ENCODE measurements at regions not wholly inside any gene's neighbourhood (a gene's known extent, or its start where the extent isn't known, plus 50 kb on each side); places are given as distances from the start of the nearest gene placed in this dataset.

DNA sequence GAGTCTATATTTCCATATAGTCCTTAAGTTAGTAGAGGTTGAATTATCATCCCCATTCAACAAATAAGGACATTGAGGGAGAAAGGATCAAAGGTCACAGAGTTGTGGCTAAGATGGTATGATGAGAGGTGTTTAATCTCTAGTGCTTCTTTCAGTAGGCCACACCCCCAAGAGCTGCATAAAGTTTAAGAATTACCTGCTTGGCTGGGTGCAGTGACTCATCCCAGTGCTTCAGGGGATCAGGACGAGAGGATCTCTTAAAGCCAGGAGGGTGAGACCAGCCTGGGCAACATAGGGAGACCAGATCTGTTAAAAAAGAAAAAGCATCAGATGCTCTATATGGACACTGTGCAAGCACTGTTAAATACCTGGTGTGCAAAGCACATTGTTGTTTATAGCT is 560.0 kb upstream of the KLHL1 start (continued):
- TF ChIP-seq ESRRG (CRISPR knock-in tag; IDR thresholded peaks at IDR 0.05) = no peak
- no peak for TF ChIP-seq SNAI2 (CRISPR knock-in tag; IDR thresholded peaks at IDR 0.05)
- no peak for TF ChIP-seq GLIS3 (CRISPR knock-in tag; IDR thresholded peaks at IDR 0.05)
- TF ChIP-seq, protein P1, sequence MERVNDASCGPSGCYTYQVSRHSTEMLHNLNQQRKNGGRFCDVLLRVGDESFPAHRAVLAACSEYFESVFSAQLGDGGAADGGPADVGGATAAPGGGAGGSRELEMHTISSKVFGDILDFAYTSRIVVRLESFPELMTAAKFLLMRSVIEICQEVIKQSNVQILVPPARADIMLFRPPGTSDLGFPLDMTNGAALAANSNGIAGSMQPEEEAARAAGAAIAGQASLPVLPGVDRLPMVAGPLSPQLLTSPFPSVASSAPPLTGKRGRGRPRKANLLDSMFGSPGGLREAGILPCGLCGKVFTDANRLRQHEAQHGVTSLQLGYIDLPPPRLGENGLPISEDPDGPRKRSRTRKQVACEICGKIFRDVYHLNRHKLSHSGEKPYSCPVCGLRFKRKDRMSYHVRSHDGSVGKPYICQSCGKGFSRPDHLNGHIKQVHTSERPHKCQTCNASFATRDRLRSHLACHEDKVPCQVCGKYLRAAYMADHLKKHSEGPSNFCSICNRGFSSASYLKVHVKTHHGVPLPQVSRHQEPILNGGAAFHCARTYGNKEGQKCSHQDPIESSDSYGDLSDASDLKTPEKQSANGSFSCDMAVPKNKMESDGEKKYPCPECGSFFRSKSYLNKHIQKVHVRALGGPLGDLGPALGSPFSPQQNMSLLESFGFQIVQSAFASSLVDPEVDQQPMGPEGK (CRISPR knock-in tag; IDR thresholded peaks at IDR 0.05; ENCODE audit: borderline replicate concordance) = no peak
- TF ChIP-seq PPARA (CRISPR knock-in tag; IDR thresholded peaks at IDR 0.05; ENCODE audit: borderline replicate concordance) = no peak
- TF ChIP-seq ZFP30 (CRISPR knock-in tag; IDR thresholded peaks at IDR 0.05) = no peak
- no peak for TF ChIP-seq TCF4 (CRISPR knock-in tag; IDR thresholded peaks at IDR 0.05; ENCODE audit: borderline replicate concordance)
- TF ChIP-seq ZNF8 (CRISPR knock-in tag; IDR thresholded peaks at IDR 0.05) = no peak
- no peak for TF ChIP-seq ZFP3 (CRISPR knock-in tag; IDR thresholded peaks at IDR 0.05)
- no peak for TF ChIP-seq TOX (CRISPR knock-in tag; IDR thresholded peaks at IDR 0.05; ENCODE audit: borderline replicate concordance)

DNA sequence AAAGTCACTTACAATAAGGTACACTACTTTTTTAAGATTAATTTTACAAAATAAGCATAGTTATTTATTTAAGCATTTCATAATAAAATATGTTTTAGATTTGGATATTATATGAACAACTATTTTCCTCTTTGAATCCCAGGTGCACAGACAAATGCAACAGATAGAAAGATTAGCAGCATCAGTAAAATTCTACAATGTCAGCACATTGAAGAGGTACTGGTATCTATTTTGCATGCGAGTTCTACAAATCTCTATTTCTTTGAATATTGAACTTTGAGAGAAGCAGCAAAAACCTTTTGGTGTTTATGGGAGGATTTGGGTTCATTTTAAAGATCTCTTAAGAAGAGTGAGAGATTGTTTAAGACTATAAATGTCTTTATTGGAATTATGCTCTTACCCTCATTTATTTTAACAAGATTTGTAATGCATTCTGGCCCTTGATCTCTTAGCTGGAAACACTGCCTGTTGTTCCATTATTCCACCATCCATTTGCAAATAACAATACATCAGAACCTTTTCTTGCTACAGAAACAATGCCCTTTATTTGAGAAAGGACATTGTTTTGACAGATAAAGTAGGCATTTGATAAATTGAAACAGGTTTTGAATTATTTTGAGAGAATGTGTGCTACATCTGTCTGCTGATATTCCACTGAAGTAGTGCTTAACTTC is 558.8 kb upstream of the KLHL1 start:
- TF ChIP-seq GLIS3 (CRISPR knock-in tag; IDR thresholded peaks at IDR 0.05) (no peak), ZNF565 (CRISPR knock-in tag; conservative IDR thresholded peaks at IDR 0.05; ENCODE audit: low read depth) (no peak), TCF4 (CRISPR knock-in tag; IDR thresholded peaks at IDR 0.05; ENCODE audit: borderline replicate concordance) (no peak), ZFP3 (CRISPR knock-in tag; IDR thresholded peaks at IDR 0.05) (no peak), ESRRG (CRISPR knock-in tag; IDR thresholded peaks at IDR 0.05) (no peak), ISL1 (CRISPR knock-in tag; IDR thresholded peaks at IDR 0.05) (no peak), BACH2 (CRISPR knock-in tag; IDR thresholded peaks at IDR 0.05; ENCODE audit: borderline replicate concordance) (no peak), ZC3H10 (CRISPR knock-in tag; IDR thresholded peaks at IDR 0.05) (no peak), TOX (CRISPR knock-in tag; IDR thresholded peaks at IDR 0.05; ENCODE audit: borderline replicate concordance) (no peak), ARNTL (CRISPR knock-in tag; IDR thresholded peaks at IDR 0.05; ENCODE audit: borderline replicate concordance, low read depth) (no peak), PPARA (CRISPR knock-in tag; IDR thresholded peaks at IDR 0.05; ENCODE audit: borderline replicate concordance) (no peak)
- TF ChIP-seq, protein P2, sequence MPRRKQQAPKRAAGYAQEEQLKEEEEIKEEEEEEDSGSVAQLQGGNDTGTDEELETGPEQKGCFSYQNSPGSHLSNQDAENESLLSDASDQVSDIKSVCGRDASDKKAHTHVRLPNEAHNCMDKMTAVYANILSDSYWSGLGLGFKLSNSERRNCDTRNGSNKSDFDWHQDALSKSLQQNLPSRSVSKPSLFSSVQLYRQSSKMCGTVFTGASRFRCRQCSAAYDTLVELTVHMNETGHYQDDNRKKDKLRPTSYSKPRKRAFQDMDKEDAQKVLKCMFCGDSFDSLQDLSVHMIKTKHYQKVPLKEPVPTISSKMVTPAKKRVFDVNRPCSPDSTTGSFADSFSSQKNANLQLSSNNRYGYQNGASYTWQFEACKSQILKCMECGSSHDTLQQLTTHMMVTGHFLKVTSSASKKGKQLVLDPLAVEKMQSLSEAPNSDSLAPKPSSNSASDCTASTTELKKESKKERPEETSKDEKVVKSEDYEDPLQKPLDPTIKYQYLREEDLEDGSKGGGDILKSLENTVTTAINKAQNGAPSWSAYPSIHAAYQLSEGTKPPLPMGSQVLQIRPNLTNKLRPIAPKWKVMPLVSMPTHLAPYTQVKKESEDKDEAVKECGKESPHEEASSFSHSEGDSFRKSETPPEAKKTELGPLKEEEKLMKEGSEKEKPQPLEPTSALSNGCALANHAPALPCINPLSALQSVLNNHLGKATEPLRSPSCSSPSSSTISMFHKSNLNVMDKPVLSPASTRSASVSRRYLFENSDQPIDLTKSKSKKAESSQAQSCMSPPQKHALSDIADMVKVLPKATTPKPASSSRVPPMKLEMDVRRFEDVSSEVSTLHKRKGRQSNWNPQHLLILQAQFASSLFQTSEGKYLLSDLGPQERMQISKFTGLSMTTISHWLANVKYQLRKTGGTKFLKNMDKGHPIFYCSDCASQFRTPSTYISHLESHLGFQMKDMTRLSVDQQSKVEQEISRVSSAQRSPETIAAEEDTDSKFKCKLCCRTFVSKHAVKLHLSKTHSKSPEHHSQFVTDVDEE (CRISPR knock-in tag; IDR thresholded peaks at IDR 0.05) = no peak
- TF ChIP-seq, protein P3, sequence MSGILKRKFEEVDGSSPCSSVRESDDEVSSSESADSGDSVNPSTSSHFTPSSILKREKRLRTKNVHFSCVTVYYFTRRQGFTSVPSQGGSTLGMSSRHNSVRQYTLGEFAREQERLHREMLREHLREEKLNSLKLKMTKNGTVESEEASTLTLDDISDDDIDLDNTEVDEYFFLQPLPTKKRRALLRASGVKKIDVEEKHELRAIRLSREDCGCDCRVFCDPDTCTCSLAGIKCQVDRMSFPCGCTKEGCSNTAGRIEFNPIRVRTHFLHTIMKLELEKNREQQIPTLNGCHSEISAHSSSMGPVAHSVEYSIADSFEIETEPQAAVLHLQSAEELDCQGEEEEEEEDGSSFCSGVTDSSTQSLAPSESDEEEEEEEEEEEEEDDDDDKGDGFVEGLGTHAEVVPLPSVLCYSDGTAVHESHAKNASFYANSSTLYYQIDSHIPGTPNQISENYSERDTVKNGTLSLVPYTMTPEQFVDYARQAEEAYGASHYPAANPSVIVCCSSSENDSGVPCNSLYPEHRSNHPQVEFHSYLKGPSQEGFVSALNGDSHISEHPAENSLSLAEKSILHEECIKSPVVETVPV (CRISPR knock-in tag; IDR thresholded peaks at IDR 0.05) = no peak
- TF ChIP-seq, protein P4, sequence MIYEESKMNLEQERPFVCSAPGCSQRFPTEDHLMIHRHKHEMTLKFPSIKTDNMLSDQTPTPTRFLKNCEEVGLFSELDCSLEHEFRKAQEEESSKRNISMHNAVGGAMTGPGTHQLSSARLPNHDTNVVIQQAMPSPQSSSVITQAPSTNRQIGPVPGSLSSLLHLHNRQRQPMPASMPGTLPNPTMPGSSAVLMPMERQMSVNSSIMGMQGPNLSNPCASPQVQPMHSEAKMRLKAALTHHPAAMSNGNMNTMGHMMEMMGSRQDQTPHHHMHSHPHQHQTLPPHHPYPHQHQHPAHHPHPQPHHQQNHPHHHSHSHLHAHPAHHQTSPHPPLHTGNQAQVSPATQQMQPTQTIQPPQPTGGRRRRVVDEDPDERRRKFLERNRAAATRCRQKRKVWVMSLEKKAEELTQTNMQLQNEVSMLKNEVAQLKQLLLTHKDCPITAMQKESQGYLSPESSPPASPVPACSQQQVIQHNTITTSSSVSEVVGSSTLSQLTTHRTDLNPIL (CRISPR knock-in tag; IDR thresholded peaks at IDR 0.05; ENCODE audit: low read depth) = no peak
- TF ChIP-seq, protein P1 (CRISPR knock-in tag; IDR thresholded peaks at IDR 0.05; ENCODE audit: borderline replicate concordance) = no peak

DNA sequence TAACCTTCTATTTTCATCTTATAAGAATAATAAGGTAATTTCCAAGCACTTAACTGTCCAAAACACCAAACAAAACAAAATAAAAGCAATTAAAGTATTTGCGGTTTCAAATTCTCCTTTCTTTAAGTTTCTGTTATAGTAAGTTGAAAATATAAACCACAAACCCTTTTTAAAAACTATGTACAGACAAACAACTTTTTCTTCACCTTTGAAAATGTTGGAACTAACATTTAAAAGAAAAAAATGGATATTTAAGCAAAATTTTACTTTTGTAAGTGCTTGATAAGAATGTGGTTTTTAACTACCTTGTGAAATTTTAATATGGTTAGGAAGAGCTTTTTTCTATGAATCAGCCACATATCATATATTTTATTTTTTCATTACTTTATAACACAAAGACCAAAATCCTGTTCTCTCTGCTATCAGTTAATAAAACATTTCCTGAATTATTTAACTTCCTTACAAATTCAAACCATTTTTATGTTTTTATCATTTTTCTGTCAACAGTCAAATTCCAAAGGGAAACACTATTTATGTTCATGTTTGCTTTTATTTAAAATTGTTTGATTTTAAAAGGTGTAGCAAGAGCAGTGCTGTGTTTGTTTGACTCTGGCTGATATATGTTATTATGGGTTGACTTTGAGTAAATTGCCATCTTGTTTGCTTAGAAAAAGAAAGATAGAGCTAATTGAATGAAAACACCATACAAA is 554.1 kb upstream of the KLHL1 start:
- TF ChIP-seq ZC3H10 (CRISPR knock-in tag; IDR thresholded peaks at IDR 0.05) (no peak), ISL1 (CRISPR knock-in tag; IDR thresholded peaks at IDR 0.05) (no peak), OSR1 (CRISPR knock-in tag; IDR thresholded peaks at IDR 0.05) (no peak)
- ATAC-seq = no peak

More for the DNA sequence above, 558.8 kb upstream of the KLHL1 start:
- ATAC-seq = no peak

All from SK-N-SH treated with all-trans-retinoic acid at 6 μM for 48 hours (cell line).